ENCODE measurements at regions not wholly inside any gene's neighbourhood (a gene's known extent, or its start where the extent isn't known, plus 50 kb on each side); places are given as distances from the start of the nearest gene placed in this dataset.
"Not testable (repeated sequence)": the region's sequence is repeated elsewhere in the genome, so short reads cannot be mapped to it uniquely, and the experiment has no call there.

DNA sequence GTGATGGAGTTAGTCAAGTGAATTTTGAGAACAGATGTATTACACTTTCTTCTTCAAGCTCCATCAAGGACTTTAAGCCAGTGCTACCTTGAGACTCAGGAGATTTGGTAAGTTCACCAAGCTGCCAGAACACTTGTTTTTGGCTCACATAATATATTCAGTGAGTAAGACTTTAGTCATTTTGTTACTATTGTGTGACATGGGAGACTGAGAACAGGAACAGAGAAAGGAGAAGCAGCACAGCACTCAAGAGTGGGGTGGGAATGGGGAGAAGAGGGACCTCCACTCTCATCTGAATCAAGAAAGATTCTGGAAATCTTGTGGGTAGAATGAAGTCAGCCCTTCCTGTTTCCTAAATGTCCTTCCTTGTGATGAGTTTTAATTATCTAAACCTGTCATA lies 87.3 kb upstream of the TET2 start:
- DNase-seq, result no peak

DNA sequence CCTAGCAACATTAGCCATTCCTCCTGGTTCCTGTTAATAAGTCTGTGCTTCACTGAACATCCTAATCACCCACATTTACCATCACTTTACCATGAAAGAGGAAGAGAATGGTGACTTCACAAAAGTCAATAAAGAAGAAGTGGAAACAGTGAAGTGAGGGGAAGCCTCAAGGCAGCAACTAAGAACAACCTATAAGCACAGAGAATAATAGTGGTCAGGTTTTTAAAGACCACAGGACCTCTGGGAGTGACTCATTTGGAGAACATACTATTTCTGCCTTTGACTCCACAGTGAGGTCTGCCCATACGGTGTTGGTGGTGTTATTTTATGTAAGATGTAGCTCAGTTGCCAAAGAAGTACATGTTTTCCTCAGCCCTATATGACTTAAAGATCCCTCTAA lies 86.0 kb upstream of the TET2 start:
- DNase-seq, result no peak

DNA sequence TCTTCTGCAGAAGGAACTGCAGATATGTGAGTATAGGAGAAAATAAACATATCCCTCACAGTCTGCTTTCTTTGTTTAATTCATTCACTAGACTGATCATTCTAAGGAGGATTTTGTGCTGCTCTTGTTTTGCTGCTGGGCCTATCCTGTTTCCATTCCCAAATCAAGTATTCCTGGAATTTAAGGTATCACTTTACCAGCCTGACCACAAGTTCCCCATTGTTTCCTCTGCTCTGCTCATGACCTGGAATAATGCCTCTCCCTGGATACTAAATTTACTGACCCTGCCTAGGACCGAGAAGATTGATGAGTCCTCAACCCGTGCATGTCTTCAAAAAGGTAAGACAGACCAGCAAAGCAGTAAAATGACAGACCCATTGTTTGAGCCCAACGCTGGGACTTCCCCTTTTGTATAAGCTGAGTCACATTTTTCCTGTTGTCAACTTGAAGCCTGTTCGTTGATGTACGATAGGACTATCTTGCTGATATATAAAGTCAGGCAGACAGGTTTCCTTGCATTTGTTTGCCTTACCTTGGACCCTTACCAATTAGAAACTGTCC lies 85.5 kb upstream of the TET2 start:
- DNase-seq, result no peak

DNA sequence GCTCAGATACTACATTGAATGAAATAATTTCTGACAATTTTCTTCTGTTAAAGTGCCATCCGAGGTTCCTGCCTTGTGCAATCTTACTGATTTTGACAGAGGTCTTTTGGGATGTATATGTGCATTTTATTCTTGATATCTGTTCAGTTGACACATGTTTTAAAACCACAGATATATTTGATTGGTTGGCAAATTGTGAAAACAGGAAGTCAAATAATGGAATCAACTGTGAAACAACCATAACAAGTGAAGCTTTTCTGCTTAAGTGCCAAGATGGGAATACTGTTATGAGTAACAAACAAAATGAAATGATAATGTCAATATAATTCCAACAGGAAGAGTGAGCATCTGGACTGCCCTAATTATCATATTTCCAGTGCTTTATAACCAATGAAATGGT lies 84.9 kb upstream of the TET2 start:
- DNase-seq, result no peak

GRCh38 chr4:105066401-105066800 lies 80.3 kb upstream of the TET2 start:
- no peak for DNase-seq

GRCh38 chr4:105067431-105067830 lies 79.2 kb upstream of the TET2 start:
- DNase-seq, result no peak

- DNase-seq, result no peak
Observed at GRCh38 chr4:105067946-105068345, 78.7 kb upstream of the TET2 start.

DNA sequence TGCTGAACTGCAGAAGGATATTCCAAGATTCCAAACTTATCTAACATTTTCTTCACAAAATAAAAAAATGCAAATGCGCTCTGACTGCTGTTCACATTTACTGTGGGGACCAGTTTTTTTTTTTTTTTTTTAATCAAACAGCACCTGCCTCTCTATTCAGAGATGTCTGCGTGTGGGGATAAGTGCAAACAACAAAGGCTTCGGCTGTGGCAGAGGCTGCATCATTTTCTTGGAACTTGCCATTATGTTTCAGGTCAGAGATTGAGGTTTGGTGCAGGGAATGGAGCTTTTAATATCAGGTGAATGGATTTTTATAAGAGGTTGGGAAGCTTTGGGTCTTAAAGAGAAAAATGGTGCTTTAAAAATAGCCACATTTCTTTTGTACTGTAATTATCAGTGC lies 78.2 kb upstream of the TET2 start:
- peak in 1 of 2 experiments; percentile 44 for DNase-seq

- not testable (repeated sequence) for DNase-seq
Observed at GRCh38 chr4:105072095-105072494, 74.6 kb upstream of the TET2 start.

DNA sequence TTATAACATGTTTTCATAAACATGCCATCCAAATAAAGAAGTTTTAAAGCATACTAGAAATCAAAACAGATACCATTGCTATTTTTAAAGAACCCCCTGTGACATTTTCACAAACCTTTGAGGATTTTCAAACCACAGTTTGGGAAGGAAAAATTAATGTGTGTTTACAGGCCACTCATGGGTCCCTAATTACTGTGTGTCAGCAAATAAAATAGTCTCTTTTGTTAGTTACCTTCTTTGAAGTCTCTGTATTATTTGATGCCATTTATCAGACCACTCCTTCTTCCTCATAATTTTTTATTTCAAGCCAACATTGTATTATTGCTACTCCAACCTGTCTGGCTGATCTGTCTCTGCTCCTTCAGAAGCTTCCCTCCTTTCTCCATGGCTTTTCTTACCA lies 72.6 kb upstream of the TET2 start:
- no peak for DNase-seq

DNA sequence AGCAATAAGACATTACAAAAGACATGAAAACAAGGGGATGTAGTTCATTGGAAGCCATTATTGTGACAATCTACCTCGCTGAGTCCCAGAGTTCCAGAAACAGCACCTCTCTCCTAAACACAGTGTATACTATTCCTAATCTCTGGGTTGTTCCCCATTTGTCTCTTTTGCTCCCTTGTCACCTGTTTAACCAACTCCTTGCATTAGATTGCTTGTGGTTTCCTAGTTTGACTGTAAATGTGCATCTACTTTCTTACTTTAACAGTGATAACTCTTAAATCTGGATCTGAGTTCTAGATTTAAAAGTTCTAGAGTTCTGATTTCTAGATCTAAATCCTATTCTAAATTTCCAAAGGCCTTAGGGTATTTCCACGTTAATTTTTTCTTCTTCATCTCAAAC lies 71.6 kb upstream of the TET2 start:
- DNase-seq, result no peak

DNA sequence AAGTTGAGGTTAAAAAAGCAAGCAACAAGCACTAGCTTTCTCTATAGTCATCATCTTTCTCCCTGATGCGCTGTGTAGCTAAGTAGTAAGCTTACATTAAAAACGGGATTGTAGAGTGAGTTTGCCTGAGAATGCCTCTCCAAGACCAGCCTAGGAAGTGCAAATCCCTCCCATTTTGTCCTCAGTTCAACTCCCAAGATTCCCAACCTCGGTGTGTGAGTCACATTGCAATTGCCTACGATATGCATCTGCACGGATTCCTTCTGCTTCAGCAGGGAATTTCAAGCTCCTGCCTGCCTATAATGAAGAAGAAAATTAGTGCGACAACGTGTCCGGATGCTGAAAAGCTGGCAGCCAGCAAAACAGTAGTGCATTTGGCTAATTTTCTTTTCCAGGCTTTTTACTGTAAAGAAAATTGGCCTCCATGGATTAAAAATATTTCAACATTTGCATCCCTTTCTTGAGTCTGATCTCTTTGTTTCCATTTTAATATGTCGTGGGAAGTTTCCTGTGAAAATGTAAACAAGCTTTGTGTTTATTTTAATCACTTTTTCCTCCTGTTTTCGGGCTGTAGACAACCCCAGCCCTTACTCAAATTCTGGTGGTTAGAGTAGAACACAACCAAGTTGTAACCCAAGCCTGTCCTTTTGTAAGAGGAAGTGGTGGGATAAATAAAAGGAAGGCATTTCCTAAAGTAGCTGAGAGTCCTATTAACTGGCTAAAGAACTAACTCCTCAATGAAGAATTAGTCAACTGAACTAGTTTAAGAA lies 58.4 kb upstream of the TET2 start:
- no peak for DNase-seq

DNA sequence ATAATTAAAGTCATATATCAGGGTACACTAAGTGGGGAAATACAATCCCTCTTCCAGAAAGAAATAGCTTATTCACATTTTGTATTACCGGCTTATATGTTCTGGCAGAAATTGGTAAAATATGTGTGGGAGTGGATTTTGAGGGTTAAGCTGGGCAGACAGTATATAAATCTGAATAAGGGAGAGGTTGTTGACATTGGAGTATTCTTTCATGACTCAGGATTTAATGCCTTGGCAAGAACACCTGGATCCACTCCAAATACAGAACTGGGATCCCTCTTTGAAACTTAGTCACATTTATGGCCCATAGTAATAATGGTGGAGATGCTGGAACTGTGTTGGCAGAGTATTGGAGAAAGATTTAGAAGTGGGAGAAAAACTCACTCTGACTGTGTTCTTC lies 54.3 kb upstream of the TET2 start:
- DNase-seq, result no peak

DNA sequence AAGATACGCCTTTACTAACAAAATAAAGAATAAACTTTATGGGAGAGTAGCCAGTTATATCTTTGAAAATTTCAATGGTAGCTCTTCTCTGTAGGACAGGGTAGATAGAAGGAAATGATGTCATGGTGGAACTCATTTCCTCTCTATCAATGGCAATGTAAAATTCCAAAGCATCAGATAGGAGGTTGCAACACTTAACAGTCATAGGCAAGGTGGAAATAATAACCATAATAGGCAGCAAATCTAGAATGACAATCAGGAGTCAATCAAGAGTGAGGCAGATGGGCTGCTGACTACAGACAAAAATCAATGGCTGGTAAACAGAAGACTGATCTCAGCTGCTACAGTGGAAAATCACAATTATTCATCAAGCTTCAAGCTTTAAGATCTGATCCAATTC lies 53.9 kb upstream of the TET2 start:
- DNase-seq, result no peak

- DNase-seq, result no peak
Observed at GRCh38 chr4:105093975-105094374, 52.7 kb upstream of the TET2 start.
